B cell (primary cell): ENCODE measurements at regions not wholly inside any gene's neighbourhood (a gene's known extent, or its start where the extent isn't known, plus 50 kb on each side); places are given as distances from the start of the nearest gene placed in this dataset.

Source experiments
- ATAC-seq: fragments of 200-7000 bp; cut with Tn5 transposase; one replicate; pipeline ENCODE4 v1.10.0; 2021; ENCODE audit warnings: low read depth, mild to moderate bottlenecking, moderate number of reproducible peaks, moderate library complexity
- CTCF ChIA-PET: fragments of 350-600 bp; sonication (Branson Sonifier 250); formaldehyde crosslinking; loops from one replicate; lab custom pipeline; 2021; ENCODE audit warnings: antibody characterized with exemption, inconsistent platforms; lab: Charles Lee
- POLR2A ChIA-PET: fragments of 350-600 bp; sonication (Branson Sonifier 250); formaldehyde crosslinking; loops from one replicate; lab custom pipeline; 2021; ENCODE audit warnings: antibody characterized with exemption; lab: Charles Lee
- DNase-seq: peaks from one replicate; pipeline ENCODE4 v3.0.0; 2013
- H2AFZ ChIP-seq: 2 replicates; pipeline ENCODE4 v1.6.1; 2012; ENCODE audit warnings: mild to moderate bottlenecking, low read depth, low read length; ENCODE audit not compliant: insufficient read depth, poor library complexity, severe bottlenecking
- H3K27ac ChIP-seq, 2 donors: 1 replicate in 1 of 2; 2 replicates in 1 of 2; pipeline ENCODE4 v1.5.1; 2012 to 2013; ENCODE audit warnings: low read length in 2 of 2, mild to moderate bottlenecking in 2 of 2, moderate library complexity in 1 of 2
- H3K27me3 ChIP-seq, 4 experiments: fragments of 200-600 bp in 1 of 4; sonication (generic) in 1 of 4; replicated peaks in 1 of 4; 1 replicate in 2 of 4; 2 replicates in 2 of 4; pipeline versions ENCODE4 v1.6.1 to v1.7.0; 2013 to 2016; ENCODE audit warnings: low read length in 3 of 4, mild to moderate bottlenecking in 2 of 4, mixed read lengths in 1 of 4, moderate library complexity in 1 of 4; ENCODE audit not compliant: insufficient read depth in 4 of 4, control insufficient read depth in 3 of 4; ENCODE audit errors: control extremely low read depth in 1 of 4
- H3K36me3 ChIP-seq, 2 experiments: replicated peaks in 1 of 2; 1 replicate in 1 of 2; 2 replicates in 1 of 2; pipeline versions ENCODE4 v1.6.1 to v1.7.1; 2013; ENCODE audit warnings: low read length in 1 of 2; ENCODE audit not compliant: insufficient read depth in 2 of 2, control insufficient read depth in 1 of 2; ENCODE audit errors: control extremely low read depth in 1 of 2, extremely low read depth in 1 of 2
- H3K4me1 ChIP-seq, 2 donors: fragments of 200-600 bp in 1 of 2; sonication (generic) in 1 of 2; 1 replicate in 1 of 2; 2 replicates in 1 of 2; pipeline versions ENCODE4 v1.5.1 to v1.6.1; 2013 to 2017; ENCODE audit warnings: low read length in 2 of 2; ENCODE audit not compliant: control insufficient read depth in 2 of 2, insufficient read depth in 2 of 2
- H3K4me2 ChIP-seq: replicated peaks from 2 replicates; pipeline ENCODE3; 2012; ENCODE audit warnings: mild to moderate bottlenecking, low read depth, low read length; ENCODE audit not compliant: poor library complexity, severe bottlenecking
- H3K4me3 ChIP-seq, 5 experiments: fragments of 200-600 bp in 1 of 5; sonication (generic) in 1 of 5; 1 replicate in 3 of 5; 2 replicates in 2 of 5; pipeline versions ENCODE4 v1.5.1 to v1.7.0; 2011 to 2016; ENCODE audit warnings: low read length in 4 of 5, mild to moderate bottlenecking in 4 of 5, low read depth in 2 of 5, control low read depth in 1 of 5, moderate library complexity in 1 of 5; ENCODE audit not compliant: insufficient read depth in 1 of 5; ENCODE audit errors: control extremely low read depth in 1 of 5, extremely low read depth in 1 of 5
- H3K79me2 ChIP-seq: fragments of 200-600 bp; sonication (generic); one replicate; pipeline ENCODE4 v1.6.0; 2016; ENCODE audit warnings: low read length; ENCODE audit not compliant: control insufficient read depth, insufficient read depth
- H3K9ac ChIP-seq: fragments of 200-600 bp; sonication (generic); 2 replicates; pipeline ENCODE4 v1.6.1; 2017; ENCODE audit warnings: mild to moderate bottlenecking, low read length, moderate library complexity
- H3K9me3 ChIP-seq, 3 donors: one replicate each; pipeline versions ENCODE4 v1.6.1 to v1.7.1; 2013; ENCODE audit warnings: low read length in 2 of 3; ENCODE audit not compliant: control insufficient read depth in 2 of 3, insufficient read depth in 1 of 3; ENCODE audit errors: control extremely low read depth in 1 of 3
- H4K20me1 ChIP-seq: 2 replicates; pipeline ENCODE4 v1.6.0; 2012; ENCODE audit warnings: mild to moderate bottlenecking, low read length; ENCODE audit not compliant: insufficient read depth, control insufficient read depth, poor library complexity, severe bottlenecking
- H3K27ac Mint-ChIP-seq: one replicate; pipeline ENCODE4 v1.8.0; 2021; ENCODE audit warnings: mixed read lengths
- H3K27me3 Mint-ChIP-seq: one replicate; pipeline ENCODE4 v1.8.0; 2021; ENCODE audit warnings: mixed read lengths
- H3K4me1 Mint-ChIP-seq: one replicate; pipeline ENCODE4 v1.8.0; 2021; ENCODE audit warnings: mixed read lengths
- H3K4me3 Mint-ChIP-seq: one replicate; pipeline ENCODE4 v1.8.0; 2021; ENCODE audit warnings: mixed read lengths
- H3K9me3 Mint-ChIP-seq: one replicate; pipeline ENCODE4 v1.8.0; 2022; ENCODE audit warnings: mixed read lengths; ENCODE audit not compliant: insufficient read depth
- CTCF ChIP-seq: fragments of 200-600 bp; IDR thresholded peaks from one replicate; pipeline ENCODE4 v1.8.0; 2022; ENCODE audit warnings: antibody characterized with exemption, mild to moderate bottlenecking
- EZH2 ChIP-seq: IDR thresholded peaks from 2 replicates; pipeline ENCODE4 v1.6.1; 2012; ENCODE audit warnings: borderline replicate concordance, low read depth, mild to moderate bottlenecking, moderate library complexity, low read length; ENCODE audit not compliant: insufficient read depth, poor library complexity, severe bottlenecking
- WGBS: methylation state at CpG from one replicate; pipeline ENCODE4 v1.1.5; 2013; ENCODE audit warnings: missing lambda C conversion rate; ENCODE audit not compliant: insufficient coverage; 5-methylcytosine and 5-hydroxymethylcytosine counted together
- intact Hi-C: fragments of 100-400 bp; cut with micrococcal nuclease; formaldehyde crosslinking; loops from one replicate; pipeline ENCODE4 v1.10.0; 2022

GRCh38 chr5:85476617-85477016 lies 1091.9 kb upstream of the EDIL3 start:
- no peak overlapping the region for H3K4me3 ChIP-seq
- H3K9me3 Mint-ChIP-seq, result peaks cover 7% of the 10 kb centered on the region
- CTCF ChIA-PET, result no interaction called here
- H3K27me3 Mint-ChIP-seq, result no peaks in the 10 kb centered on the region
- H3K4me1 Mint-ChIP-seq, result no peaks in the 10 kb centered on the region
- H3K4me3 Mint-ChIP-seq, result no peak overlapping the region
- H3K9me3 ChIP-seq, result no peaks in the 10 kb centered on the region
- POLR2A ChIA-PET, result no interaction called here
- DNase-seq, result no peak
- no peak for ATAC-seq
- intact Hi-C loops, result no loop called here
- TF ChIP-seq EZH2 (no peak), CTCF (no peak)
- no peak overlapping the region for H3K27ac Mint-ChIP-seq
- H4K20me1 ChIP-seq, result no peaks in the 10 kb centered on the region
- H3K4me1 ChIP-seq, result no peaks in the 10 kb centered on the region
- no peaks in the 10 kb centered on the region for H3K27me3 ChIP-seq
- no peak overlapping the region for H3K27ac ChIP-seq
- no peaks in the 10 kb centered on the region for H3K79me2 ChIP-seq
- H2AFZ ChIP-seq, result no peak overlapping the region
- no peaks in the 10 kb centered on the region for H3K36me3 ChIP-seq
- no peak overlapping the region for H3K9ac ChIP-seq
- no peak overlapping the region for H3K4me2 ChIP-seq

- TF ChIP-seq CTCF, result no peak
- TF ChIP-seq EZH2, result no peak
- no peak overlapping the region for H2AFZ ChIP-seq
- no peak overlapping the region for H3K9ac ChIP-seq
- Mint-ChIP-seq H3K27ac (no peak overlapping the region), H3K4me1 (no peaks in the 10 kb centered on the region), H3K9me3 (peaks cover 4% of the 10 kb centered on the region), H3K4me3 (no peak overlapping the region), H3K27me3 (no peaks in the 10 kb centered on the region)
- POLR2A ChIA-PET, result no interaction called here
- CTCF ChIA-PET, result interaction anchor here (0.7 kb wide), 1 partner anchor 1241 kb away, joined by 4 read pairs; no protein-coding TSS in a partner anchor
- no peak overlapping the region for H3K4me2 ChIP-seq
- no peaks in the 10 kb centered on the region for H3K79me2 ChIP-seq
- no peaks in the 10 kb centered on the region for H4K20me1 ChIP-seq
- no peak overlapping the region for H3K27ac ChIP-seq
- H3K36me3 ChIP-seq, result no peaks in the 10 kb centered on the region
- H3K4me3 ChIP-seq, result no peak overlapping the region
- H3K4me1 ChIP-seq, result no peaks in the 10 kb centered on the region
- no peaks in the 10 kb centered on the region for H3K27me3 ChIP-seq
- WGBS, result 100% methylated on average over 2 of the region's 4 CpGs
- ATAC-seq, result no peak
- peaks cover 0 to 2% (median 1%) of the 10 kb centered on the region in 3 donors for H3K9me3 ChIP-seq
- intact Hi-C loops, result no loop called here
- no peak for DNase-seq
These were observed 1095.2 kb upstream of the EDIL3 start for GRCh38 chr5:85479849-85480248.
